ENCODE measurements at regions not wholly inside any gene's neighbourhood (a gene's known extent, or its start where the extent isn't known, plus 50 kb on each side); places are given as distances from the start of the nearest gene placed in this dataset.

DNA sequence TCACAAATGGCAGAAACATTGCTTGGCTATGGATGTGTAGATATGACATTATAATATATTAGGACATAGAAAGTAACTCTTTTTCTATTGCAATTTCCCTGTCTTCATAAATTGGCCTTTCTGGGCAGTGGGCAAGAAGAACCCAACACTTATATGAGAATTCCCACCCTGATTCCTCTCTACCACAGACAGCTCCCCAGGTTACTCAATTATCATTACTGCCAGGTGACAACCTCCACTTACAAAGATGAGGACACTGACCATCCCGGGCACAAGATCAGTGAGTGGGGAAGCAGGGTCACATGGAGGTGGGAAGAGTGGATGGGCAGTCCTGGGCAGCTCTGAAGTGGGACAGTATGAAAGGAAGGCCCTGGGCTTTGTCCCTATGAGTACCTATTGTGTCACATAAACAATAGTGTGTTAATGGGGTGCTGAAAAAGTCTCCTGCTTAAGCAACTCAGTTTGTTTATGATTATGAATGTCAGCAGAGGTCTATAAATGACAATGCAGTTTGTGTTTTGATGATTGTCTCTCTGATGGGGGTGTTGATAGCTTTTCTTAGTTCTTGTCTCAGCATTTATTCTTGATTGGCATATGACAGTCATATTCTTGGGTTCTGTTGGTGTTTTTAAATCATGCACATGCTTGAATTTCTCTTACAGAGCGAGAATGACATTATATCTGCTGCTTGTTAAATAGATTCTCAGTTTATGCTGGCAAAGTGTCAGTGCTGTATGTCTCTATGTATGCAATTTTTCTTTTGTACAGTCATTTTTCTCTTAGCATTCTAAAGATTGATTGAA lies 99.9 kb downstream of the SLIT2 start:
- H3K4me1 ChIP-seq (replicated peaks in 1 of 2; ENCODE audit: control insufficient read depth in 2 of 2, insufficient read depth in 2 of 2, low read length in 2 of 2), result no peaks in the 10 kb centered on the region
- FAIRE-seq (no peak), DNase-seq (ENCODE audit: extremely low read depth in 1 of 4, low spot score in 3 of 4) (no peak), ATAC-seq (no peak)
- TF ChIP-seq TARDBP (IDR thresholded peaks at IDR 0.05) (no peak), LEF1 (IDR thresholded peaks at IDR 0.05) (no peak), PHB2 (IDR thresholded peaks at IDR 0.05; ENCODE audit: low read depth) (no peak), ZZZ3 (IDR thresholded peaks at IDR 0.05) (no peak), KLF6 (CRISPR knock-in tag; IDR thresholded peaks at IDR 0.05; ENCODE audit: borderline replicate concordance) (no peak), MEF2A (IDR thresholded peaks at IDR 0.05; ENCODE audit: control insufficient read depth, low read depth, low read length) (no peak), ZNF253 (CRISPR knock-in tag; conservative IDR thresholded peaks at IDR 0.05) (no peak), PTBP1 (IDR thresholded peaks at IDR 0.05; ENCODE audit: low read depth, low read length) (no peak), TCF7L2 (IDR thresholded peaks at IDR 0.05; ENCODE audit: low read depth, low read length) (no peak), ZNF318 (IDR thresholded peaks at IDR 0.05; ENCODE audit: borderline replicate concordance in 1 of 2, low read depth in 1 of 2) (no peak), ZBTB49 (CRISPR knock-in tag; IDR thresholded peaks at IDR 0.05; ENCODE audit: borderline replicate concordance) (no peak)
- H3K36me3 ChIP-seq (ENCODE audit: control insufficient read depth, insufficient read depth, low read length), result no peaks in the 10 kb centered on the region
- WGBS (ENCODE audit: insufficient coverage, low coverage, missing lambda C conversion rate), result 0% methylated on average over 2 of the region's 2 CpGs
- H3K27ac ChIP-seq (ENCODE audit: extremely low read depth, low read depth, low read length), result no peak overlapping the region
- H3K79me2 ChIP-seq (ENCODE audit: control insufficient read depth, insufficient read depth, low read length), result no peaks in the 10 kb centered on the region
- ChIA-PET POLR2A (no interaction called here), CTCF (ENCODE audit: low intra/inter-chr PET ratio) (no interaction called here)
- no peak overlapping the region for H2AFZ ChIP-seq (ENCODE audit: low read depth, low read length)
- no peaks in the 10 kb centered on the region for H3K27me3 ChIP-seq (ENCODE audit: control insufficient read depth in 2 of 2, insufficient read depth in 2 of 2, low read length in 2 of 2)
- H3K4me2 ChIP-seq (ENCODE audit: insufficient read depth, low read length), result no peak overlapping the region
- no TSS peak for BruUV-seq (replicated peaks)
- H3K9me1 ChIP-seq (ENCODE audit: control insufficient read depth, insufficient read depth, low read length), result no peaks in the 10 kb centered on the region
- in situ Hi-C loops (cut with MboI), result no loop called here
- no peak overlapping the region for H3K4me3 ChIP-seq
- intact Hi-C loops (cut with micrococcal nuclease), result no loop called here
- no peak overlapping the region for H3K9ac ChIP-seq (ENCODE audit: insufficient read depth in 1 of 2, low read depth in 2 of 2, low read length in 2 of 2)
- no peaks in the 10 kb centered on the region for H3K9me3 ChIP-seq (replicated peaks; ENCODE audit: control insufficient read depth, insufficient read depth, low read depth, low read length)
- no peaks in the 10 kb centered on the region for H4K20me1 ChIP-seq (replicated peaks; ENCODE audit: control insufficient read depth, insufficient read depth, low read length)
